CD8-positive, alpha-beta memory T cell (primary cell): ENCODE measurements at regions not wholly inside any gene's neighbourhood (a gene's known extent, or its start where the extent isn't known, plus 50 kb on each side); places are given as distances from the start of the nearest gene placed in this dataset.

Source experiments
- CTCF ChIA-PET: fragments of 350-600 bp; sonication (Branson Sonifier 250); formaldehyde crosslinking; loops from one replicate; lab custom pipeline; 2021; ENCODE audit warnings: antibody characterized with exemption; lab: Charles Lee
- POLR2A ChIA-PET: fragments of 350-600 bp; sonication (Branson Sonifier 250); formaldehyde crosslinking; loops from one replicate; lab custom pipeline; 2021; ENCODE audit warnings: antibody characterized with exemption; lab: Charles Lee
- DNase-seq, 5 donors: peaks; one replicate each; pipeline versions ENCODE4 v3.0.0 to v3.0.0-alpha.2; 2020 to 2022; ENCODE audit warnings: mixed read lengths in 1 of 5
- H3K27ac ChIP-seq: one replicate; pipeline ENCODE4 v1.7.0; 2013; ENCODE audit warnings: low read depth, mild to moderate bottlenecking, low read length, moderate library complexity
- H3K27me3 ChIP-seq: 2 replicates; pipeline ENCODE4 v1.7.0; 2013; ENCODE audit warnings: low read length, mild to moderate bottlenecking; ENCODE audit not compliant: insufficient read depth, poor library complexity, severe bottlenecking
- H3K36me3 ChIP-seq: 2 replicates; pipeline ENCODE4 v1.7.0; 2013; ENCODE audit warnings: mild to moderate bottlenecking, low read length, moderate library complexity; ENCODE audit not compliant: insufficient read depth
- H3K4me1 ChIP-seq: 2 replicates; pipeline ENCODE4 v1.7.0; 2013; ENCODE audit warnings: mild to moderate bottlenecking, low read length, moderate library complexity; ENCODE audit not compliant: insufficient read depth
- H3K4me3 ChIP-seq: 2 replicates; pipeline ENCODE4 v1.7.0; 2013; ENCODE audit warnings: mild to moderate bottlenecking, low read length
- H3K9me3 ChIP-seq: 2 replicates; pipeline ENCODE4 v1.7.0; 2013; ENCODE audit warnings: mild to moderate bottlenecking, low read length
- H3K27ac Mint-ChIP-seq, 8 donors: one replicate each; pipeline ENCODE4 v1.8.0; 2020 to 2021; ENCODE audit warnings: mixed read lengths in 8 of 8, mild to moderate bottlenecking in 6 of 8, inconsistent platforms in 3 of 8, moderate library complexity in 3 of 8
- H3K27me3 Mint-ChIP-seq, 2 donors: one replicate each; pipeline ENCODE4 v1.8.0; 2020 to 2021; ENCODE audit warnings: mixed read lengths in 2 of 2, mild to moderate bottlenecking in 1 of 2, moderate library complexity in 1 of 2
- H3K36me3 Mint-ChIP-seq, 3 donors: one replicate each; pipeline ENCODE4 v1.8.0; 2020 to 2021; ENCODE audit warnings: mixed read lengths in 3 of 3, inconsistent platforms in 1 of 3, mild to moderate bottlenecking in 1 of 3
- H3K4me1 Mint-ChIP-seq, 3 donors: one replicate each; pipeline ENCODE4 v1.8.0; 2020 to 2021; ENCODE audit warnings: mixed read lengths in 3 of 3, inconsistent platforms in 1 of 3, mild to moderate bottlenecking in 1 of 3
- H3K4me3 Mint-ChIP-seq, 7 donors: one replicate each; pipeline ENCODE4 v1.8.0; 2020 to 2021; ENCODE audit warnings: mixed read lengths in 7 of 7, mild to moderate bottlenecking in 6 of 7, moderate library complexity in 4 of 7, inconsistent platforms in 2 of 7
- H3K9me3 Mint-ChIP-seq, 5 donors: one replicate each; pipeline ENCODE4 v1.8.0; 2020 to 2022; ENCODE audit warnings: mixed read lengths in 5 of 5, mild to moderate bottlenecking in 3 of 5, moderate library complexity in 2 of 5, inconsistent platforms in 1 of 5

GRCh38 chr5:159560088-159560487 lies 229.8 kb upstream of the IL12B start:
- no peaks in the 10 kb centered on the region for H3K9me3 Mint-ChIP-seq
- H3K4me1 ChIP-seq = no peaks in the 10 kb centered on the region
- H3K36me3 Mint-ChIP-seq = peaks cover 0 to 2% (median 0%) of the 10 kb centered on the region in 3 donors
- no peak overlapping the region for H3K27ac Mint-ChIP-seq
- H3K4me3 Mint-ChIP-seq = no peak overlapping the region
- no peaks in the 10 kb centered on the region for H3K9me3 ChIP-seq
- H3K4me1 Mint-ChIP-seq = no peaks in the 10 kb centered on the region
- no peak for DNase-seq
- no peaks in the 10 kb centered on the region for H3K36me3 ChIP-seq
- POLR2A ChIA-PET = no interaction called here
- CTCF ChIA-PET = no interaction called here
- no peak overlapping the region for H3K27ac ChIP-seq
- peaks cover 12 to 28% of the 10 kb centered on the region in 2 donors for H3K27me3 Mint-ChIP-seq
- H3K4me3 ChIP-seq = no peak overlapping the region
- H3K27me3 ChIP-seq = no peaks in the 10 kb centered on the region

GRCh38 chr5:159564031-159564430 lies 233.7 kb upstream of the IL12B start:
- no peaks in the 10 kb centered on the region for H3K4me1 ChIP-seq
- H3K27me3 ChIP-seq = no peaks in the 10 kb centered on the region
- no peaks in the 10 kb centered on the region for H3K36me3 Mint-ChIP-seq
- no peaks in the 10 kb centered on the region for H3K9me3 Mint-ChIP-seq
- CTCF ChIA-PET = no interaction called here
- no peaks in the 10 kb centered on the region for H3K9me3 ChIP-seq
- no peak overlapping the region for H3K4me3 Mint-ChIP-seq
- H3K27me3 Mint-ChIP-seq = peaks cover 11 to 22% of the 10 kb centered on the region in 2 donors
- H3K36me3 ChIP-seq = no peaks in the 10 kb centered on the region
- no peak overlapping the region for H3K27ac ChIP-seq
- no peak overlapping the region for H3K4me3 ChIP-seq
- POLR2A ChIA-PET = no interaction called here
- no peaks in the 10 kb centered on the region for H3K4me1 Mint-ChIP-seq
- no peak for DNase-seq
- H3K27ac Mint-ChIP-seq = no peak overlapping the region

- Mint-ChIP-seq H3K4me1 (no peaks in the 10 kb centered on the region), H3K27me3 (peaks cover 3 to 5% of the 10 kb centered on the region in 2 donors), H3K27ac (no peak overlapping the region), H3K36me3 (peaks cover 0 to 3% (median 0%) of the 10 kb centered on the region in 3 donors), H3K4me3 (no peak overlapping the region), H3K9me3 (no peaks in the 10 kb centered on the region)
- H3K9me3 ChIP-seq = no peaks in the 10 kb centered on the region
- no peak overlapping the region for H3K4me3 ChIP-seq
- ChIA-PET POLR2A (no interaction called here), CTCF (no interaction called here)
- DNase-seq = no peak
- no peaks in the 10 kb centered on the region for H3K27me3 ChIP-seq
- H3K36me3 ChIP-seq = no peaks in the 10 kb centered on the region
- H3K27ac ChIP-seq = no peak overlapping the region
- no peaks in the 10 kb centered on the region for H3K4me1 ChIP-seq
Observed at GRCh38 chr5:159566832-159567231, 236.5 kb upstream of the IL12B start.

GRCh38 chr5:159567461-159567860 lies 237.2 kb upstream of the IL12B start:
- H3K27me3 Mint-ChIP-seq = peaks cover 0 to 5% of the 10 kb centered on the region in 2 donors
- H3K9me3 ChIP-seq = no peaks in the 10 kb centered on the region
- H3K4me3 ChIP-seq = no peak overlapping the region
- ChIA-PET POLR2A (no interaction called here), CTCF (no interaction called here)
- peaks cover 0 to 3% (median 0%) of the 10 kb centered on the region in 3 donors for H3K36me3 Mint-ChIP-seq
- no peaks in the 10 kb centered on the region for H3K9me3 Mint-ChIP-seq
- H3K4me1 Mint-ChIP-seq = no peaks in the 10 kb centered on the region
- no peak overlapping the region for H3K4me3 Mint-ChIP-seq
- no peak overlapping the region for H3K27ac ChIP-seq
- H3K27me3 ChIP-seq = no peaks in the 10 kb centered on the region
- H3K36me3 ChIP-seq = no peaks in the 10 kb centered on the region
- no peak overlapping the region for H3K27ac Mint-ChIP-seq
- H3K4me1 ChIP-seq = no peaks in the 10 kb centered on the region
- DNase-seq = no peak

GRCh38 chr5:159571501-159572244 lies 241.4 kb upstream of the IL12B start:
- H3K36me3 ChIP-seq = no peaks in the 10 kb centered on the region
- CTCF ChIA-PET = no interaction called here
- no peaks in the 10 kb centered on the region for H3K4me1 Mint-ChIP-seq

GRCh38 chr5:159576902-159577301 lies 246.6 kb upstream of the IL12B start:
- H3K9me3 Mint-ChIP-seq = no peaks in the 10 kb centered on the region
- DNase-seq = no peak
- no peak overlapping the region for H3K27ac ChIP-seq
- ChIA-PET POLR2A (no interaction called here), CTCF (no interaction called here)
- no peak overlapping the region for H3K4me3 ChIP-seq
- peaks cover 11 to 34% of the 10 kb centered on the region in 2 donors for H3K27me3 Mint-ChIP-seq
- no peaks in the 10 kb centered on the region for H3K27me3 ChIP-seq
- H3K4me1 Mint-ChIP-seq = no peaks in the 10 kb centered on the region
- H3K36me3 Mint-ChIP-seq = peaks cover 0 to 8% (median 1%) of the 10 kb centered on the region in 3 donors
- no peak overlapping the region for H3K4me3 Mint-ChIP-seq
- no peaks in the 10 kb centered on the region for H3K36me3 ChIP-seq
- no peaks in the 10 kb centered on the region for H3K9me3 ChIP-seq
- no peak overlapping the region for H3K27ac Mint-ChIP-seq
- H3K4me1 ChIP-seq = no peaks in the 10 kb centered on the region

More at GRCh38 chr5:159571501-159572244, 241.4 kb upstream of the IL12B start:
- Histone ChIP-seq H3K4me3 (no peak overlapping the region), H3K27ac (no peak overlapping the region), H3K9me3 (no peaks in the 10 kb centered on the region), H3K4me1 (no peaks in the 10 kb centered on the region), H3K27me3 (no peaks in the 10 kb centered on the region)
- Mint-ChIP-seq H3K36me3 (peaks cover 0 to 4% (median 4%) of the 10 kb centered on the region in 3 donors), H3K27ac (no peak overlapping the region), H3K4me3 (no peak overlapping the region), H3K27me3 (peaks cover 6 to 13% of the 10 kb centered on the region in 2 donors), H3K9me3 (no peaks in the 10 kb centered on the region)
- no peak for DNase-seq
- POLR2A ChIA-PET = no interaction called here

GRCh38 chr5:159581502-159582249 lies 251.4 kb upstream of the IL12B start:
- H3K4me1 ChIP-seq = no peaks in the 10 kb centered on the region
- H3K4me3 ChIP-seq = no peak overlapping the region
- H3K27ac ChIP-seq = no peak overlapping the region
- POLR2A ChIA-PET = no interaction called here
- Mint-ChIP-seq H3K36me3 (peaks cover 0 to 4% (median 0%) of the 10 kb centered on the region in 3 donors), H3K27ac (no peak overlapping the region), H3K4me1 (no peaks in the 10 kb centered on the region), H3K9me3 (peaks cover 0 to 7% (median 0%) of the 10 kb centered on the region in 5 donors), H3K4me3 (no peak overlapping the region), H3K27me3 (peaks cover 7 to 21% of the 10 kb centered on the region in 2 donors)
- H3K27me3 ChIP-seq = no peaks in the 10 kb centered on the region
- no peaks in the 10 kb centered on the region for H3K36me3 ChIP-seq
- DNase-seq = no peak
- CTCF ChIA-PET = interaction anchor here (1.1 kb wide), 1 partner anchor 14 kb away, joined by 3 read pairs; no protein-coding TSS in a partner anchor
- H3K9me3 ChIP-seq = no peaks in the 10 kb centered on the region
